Kidney epithelial cell (primary cell): ENCODE measurements at regions not wholly inside any gene's neighbourhood (a gene's known extent, or its start where the extent isn't known, plus 50 kb on each side); places are given as distances from the start of the nearest gene placed in this dataset.

Experiments
- DNase-seq: peaks from one replicate; pipeline ENCODE4 v3.0.0-alpha.2; 2010; ENCODE audit warnings: low read depth
- H3K27me3 ChIP-seq: 2 replicates; pipeline ENCODE4 v1.6.0; 2011; ENCODE audit warnings: low read length; ENCODE audit not compliant: control insufficient read depth, insufficient read depth
- H3K36me3 ChIP-seq: 2 replicates; pipeline ENCODE4 v1.5.1; 2011; ENCODE audit warnings: low read length; ENCODE audit not compliant: control insufficient read depth, insufficient read depth
- H3K4me3 ChIP-seq: 2 replicates; pipeline ENCODE4 v1.5.1; 2011; ENCODE audit warnings: low read depth, mild to moderate bottlenecking, control low read depth, low read length
- TF ChIP-seq, protein P1 (sequence below): IDR thresholded peaks from 2 replicates; pipeline ENCODE4 v1.5.1; 2011; ENCODE audit warnings: mild to moderate bottlenecking, moderate library complexity, low read length, control low read depth, inconsistent platforms; ENCODE audit not compliant: insufficient read depth, poor library complexity, severe bottlenecking

- Histone ChIP-seq H3K4me3 (no peak overlapping the region), H3K27me3 (no peaks in the 10 kb centered on the region), H3K36me3 (no peaks in the 10 kb centered on the region)
- TF ChIP-seq, protein P1, sequence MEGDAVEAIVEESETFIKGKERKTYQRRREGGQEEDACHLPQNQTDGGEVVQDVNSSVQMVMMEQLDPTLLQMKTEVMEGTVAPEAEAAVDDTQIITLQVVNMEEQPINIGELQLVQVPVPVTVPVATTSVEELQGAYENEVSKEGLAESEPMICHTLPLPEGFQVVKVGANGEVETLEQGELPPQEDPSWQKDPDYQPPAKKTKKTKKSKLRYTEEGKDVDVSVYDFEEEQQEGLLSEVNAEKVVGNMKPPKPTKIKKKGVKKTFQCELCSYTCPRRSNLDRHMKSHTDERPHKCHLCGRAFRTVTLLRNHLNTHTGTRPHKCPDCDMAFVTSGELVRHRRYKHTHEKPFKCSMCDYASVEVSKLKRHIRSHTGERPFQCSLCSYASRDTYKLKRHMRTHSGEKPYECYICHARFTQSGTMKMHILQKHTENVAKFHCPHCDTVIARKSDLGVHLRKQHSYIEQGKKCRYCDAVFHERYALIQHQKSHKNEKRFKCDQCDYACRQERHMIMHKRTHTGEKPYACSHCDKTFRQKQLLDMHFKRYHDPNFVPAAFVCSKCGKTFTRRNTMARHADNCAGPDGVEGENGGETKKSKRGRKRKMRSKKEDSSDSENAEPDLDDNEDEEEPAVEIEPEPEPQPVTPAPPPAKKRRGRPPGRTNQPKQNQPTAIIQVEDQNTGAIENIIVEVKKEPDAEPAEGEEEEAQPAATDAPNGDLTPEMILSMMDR, result no peak
- no peak for DNase-seq
Measured at GRCh38 chr16:59905131-59905530, 1171.0 kb upstream of the GOT2 start.

DNA sequence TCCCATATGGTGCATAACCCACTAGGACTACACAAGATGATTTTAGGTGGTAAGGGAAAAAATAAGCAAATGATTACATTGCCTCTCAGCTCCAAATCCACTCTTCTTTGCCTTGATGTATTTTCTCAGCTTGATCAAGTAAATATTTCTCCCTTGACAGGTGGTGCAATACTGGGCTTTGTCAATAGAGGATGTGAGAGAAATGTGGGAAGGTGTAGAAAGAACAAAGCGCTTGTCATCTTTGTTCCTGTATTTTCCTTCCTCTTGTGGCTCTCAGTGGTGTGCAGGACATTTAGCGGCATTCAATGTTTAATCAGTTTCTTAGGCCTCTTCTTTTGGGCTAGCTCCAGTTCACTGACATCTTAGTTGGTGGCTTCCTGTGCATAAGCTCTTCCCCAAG lies 1165.8 kb upstream of the GOT2 start:
- TF ChIP-seq, protein P1, result no peak
- Histone ChIP-seq H3K27me3 (no peaks in the 10 kb centered on the region), H3K4me3 (no peak overlapping the region), H3K36me3 (no peaks in the 10 kb centered on the region)
- DNase-seq, result no peak

DNA sequence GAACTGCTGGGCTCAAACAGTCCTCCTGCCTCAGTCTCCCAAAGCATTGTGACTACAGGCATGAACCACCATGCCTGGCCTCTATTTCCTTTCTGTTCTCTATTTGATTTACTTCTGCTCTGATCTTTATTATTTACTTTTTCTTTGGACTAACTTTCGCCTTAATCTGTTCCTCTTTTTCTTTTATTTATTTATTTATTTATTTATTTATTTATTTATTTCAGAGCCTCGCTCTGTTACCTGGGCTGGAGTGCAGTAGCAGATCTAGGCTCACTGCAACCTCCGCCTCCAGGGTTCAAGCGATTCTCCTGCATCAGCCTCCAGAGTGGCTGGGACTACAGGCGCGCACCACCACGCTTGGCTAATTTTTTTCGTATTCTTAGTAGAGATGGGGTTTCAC lies 1158.3 kb upstream of the GOT2 start:
- H3K36me3 ChIP-seq, result no peaks in the 10 kb centered on the region
- DNase-seq, result no peak
- TF ChIP-seq, protein P1, result no peak
- H3K27me3 ChIP-seq, result no peaks in the 10 kb centered on the region
- no peak overlapping the region for H3K4me3 ChIP-seq

DNA sequence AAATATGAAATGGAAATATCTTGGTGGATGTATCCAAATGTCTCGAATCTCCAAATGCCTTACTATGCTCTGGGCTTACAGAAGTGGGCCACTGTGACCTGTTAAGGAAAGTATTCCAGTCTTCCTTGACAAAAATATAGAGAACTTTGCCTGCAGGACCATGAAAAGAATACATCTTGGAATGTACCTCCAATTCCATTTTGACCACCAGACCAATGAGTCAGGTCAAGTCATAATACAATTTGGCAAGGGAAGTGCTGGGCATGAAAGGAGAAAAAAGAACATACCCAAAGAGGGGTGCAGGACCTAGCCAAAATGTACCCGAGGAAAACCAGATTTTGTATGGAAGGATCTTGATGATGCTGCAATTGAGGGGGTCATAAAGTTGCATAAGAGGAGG lies 1153.7 kb upstream of the GOT2 start:
- Histone ChIP-seq H3K27me3 (no peaks in the 10 kb centered on the region), H3K4me3 (no peak overlapping the region), H3K36me3 (no peaks in the 10 kb centered on the region)
- no peak for DNase-seq
- TF ChIP-seq, protein P1, result no peak

- no peaks in the 10 kb centered on the region for H3K27me3 ChIP-seq
- DNase-seq, result no peak
Measured at GRCh38 chr16:59886021-59886420, 1151.9 kb upstream of the GOT2 start.

DNA sequence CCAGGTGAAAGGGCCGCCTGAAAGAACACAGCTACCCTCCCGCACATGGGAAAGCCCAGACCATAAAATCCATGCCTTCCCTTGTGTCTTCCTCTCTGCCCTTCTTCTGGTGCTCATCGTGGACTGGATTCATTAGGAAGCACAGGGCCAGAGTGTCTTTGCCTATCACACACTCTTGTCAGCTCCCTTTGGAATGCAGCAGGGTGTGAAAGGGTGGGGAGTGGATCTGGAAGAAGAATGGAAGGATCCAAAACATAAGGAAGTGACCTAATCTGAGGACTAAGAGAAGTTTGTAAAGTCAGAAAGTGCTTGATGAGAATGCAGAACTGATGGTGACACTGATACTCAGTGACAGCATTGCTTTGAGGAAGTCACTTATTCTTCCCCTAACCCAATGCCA lies 1147.3 kb upstream of the GOT2 start:
- Histone ChIP-seq H3K27me3 (no peaks in the 10 kb centered on the region), H3K4me3 (no peak overlapping the region), H3K36me3 (no peaks in the 10 kb centered on the region)
- DNase-seq, result no peak
- TF ChIP-seq, protein P1, result no peak

More at GRCh38 chr16:59886021-59886420, 1151.9 kb upstream of the GOT2 start:
- H3K36me3 ChIP-seq, result no peaks in the 10 kb centered on the region
- no peak overlapping the region for H3K4me3 ChIP-seq
- TF ChIP-seq, protein P1, result no peak
